Mucosa of descending colon (tissue), 3 donors: ENCODE measurements at regions not wholly inside any gene's neighbourhood (a gene's known extent, or its start where the extent isn't known, plus 50 kb on each side); places are given as distances from the start of the nearest gene placed in this dataset.
"Not testable (repeated sequence)": the region's sequence is repeated elsewhere in the genome, so short reads cannot be mapped to it uniquely, and the experiment has no call there.

Experiments used
- ATAC-seq: fragments of 200-7000 bp; cut with Tn5 transposase; one replicate; pipeline ENCODE4 v1.9.1; 2020; ENCODE audit warnings: mild to moderate bottlenecking, moderate library complexity
- DNase-seq, 3 donors: peaks; one replicate each; pipeline ENCODE4 v3.0.0-alpha.2; 2020
- H3K36me3 ChIP-seq: fragments of 200-600 bp; one replicate; pipeline ENCODE4 v1.8.0; 2021; ENCODE audit warnings: low read depth, mild to moderate bottlenecking
- H3K4me1 ChIP-seq: fragments of 200-600 bp; one replicate; pipeline ENCODE4 v1.8.0; 2021; ENCODE audit warnings: low read depth, mild to moderate bottlenecking
- H3K4me3 ChIP-seq: fragments of 200-600 bp; one replicate; pipeline ENCODE4 v1.8.0; 2021; ENCODE audit warnings: mild to moderate bottlenecking
- H3K9me3 ChIP-seq: fragments of 200-600 bp; one replicate; pipeline ENCODE4 v1.8.0; 2021; ENCODE audit warnings: mild to moderate bottlenecking
- CTCF ChIP-seq: fragments of 200-600 bp; IDR thresholded peaks from one replicate; pipeline ENCODE4 v1.8.0; 2022; ENCODE audit warnings: antibody characterized with exemption, mild to moderate bottlenecking
- intact Hi-C, 2 donors: fragments of 100-400 bp; cut with DNase I in 1 of 2; cut with micrococcal nuclease in 1 of 2; formaldehyde crosslinking; loops; one replicate each; pipeline versions ENCODE4 v1.11.0 to v1.11.1; 2022; cut with DNase I, micrococcal nuclease
- donor health status: DM: no; HTN: no; CAD: no; lungs with moderate emphysema.
- donor health status: DM: no; HTN: no; CAD: no.
- donor health status: DM: no; HTN: yes; CAD: no.

- no peaks in the 10 kb centered on the region for H3K36me3 ChIP-seq
Observed at GRCh38 chr19:5245631-5246553, 94.7 kb downstream of the PTPRS start.

GRCh38 chr19:5244351-5244750, 96.3 kb downstream of the PTPRS start:
- no peaks in the 10 kb centered on the region for H3K36me3 ChIP-seq
- no peak for TF ChIP-seq CTCF
- no peak overlapping the region for H3K4me3 ChIP-seq
- DNase-seq (no peak), ATAC-seq (no peak)
- intact Hi-C loops: no loop called here
- no peaks in the 10 kb centered on the region for H3K9me3 ChIP-seq
- no peaks in the 10 kb centered on the region for H3K4me1 ChIP-seq

More at GRCh38 chr19:5245631-5246553, 94.7 kb downstream of the PTPRS start:
- TF ChIP-seq CTCF: no peak
- intact Hi-C loops: no loop called here
- no peak overlapping the region for H3K4me3 ChIP-seq
- H3K9me3 ChIP-seq: no peaks in the 10 kb centered on the region
- ATAC-seq: no peak
- no peak for DNase-seq
- H3K4me1 ChIP-seq: no peaks in the 10 kb centered on the region

GRCh38 chr19:5243878-5244277, 96.7 kb downstream of the PTPRS start:
- no peak for DNase-seq
- intact Hi-C loops: no loop called here
- Histone ChIP-seq H3K36me3 (no peaks in the 10 kb centered on the region), H3K9me3 (no peaks in the 10 kb centered on the region), H3K4me1 (no peaks in the 10 kb centered on the region), H3K4me3 (no peak overlapping the region)
- ATAC-seq: no peak
- no peak for TF ChIP-seq CTCF

GRCh38 chr19:5241896-5242295, 98.7 kb downstream of the PTPRS start:
- H3K9me3 ChIP-seq, DNase-seq, intact Hi-C loops, ATAC-seq, H3K4me3 ChIP-seq, H3K4me1 ChIP-seq, H3K36me3 ChIP-seq: not testable (repeated sequence)

- Histone ChIP-seq H3K4me1 (no peaks in the 10 kb centered on the region), H3K4me3 (no peak overlapping the region), H3K9me3 (no peaks in the 10 kb centered on the region), H3K36me3 (no peaks in the 10 kb centered on the region)
- intact Hi-C loops: no loop called here
- TF ChIP-seq CTCF: no peak
- DNase-seq (no peak), ATAC-seq (no peak)
Observed at GRCh38 chr19:5240011-5240410, 100.6 kb downstream of the PTPRS start.

- intact Hi-C loops: no loop called here
- no peaks in the 10 kb centered on the region for H3K4me1 ChIP-seq
- no peaks in the 10 kb centered on the region for H3K36me3 ChIP-seq
- no peak for ATAC-seq
- no peak for TF ChIP-seq CTCF
- no peak overlapping the region for H3K4me3 ChIP-seq
- DNase-seq: no peak
- no peaks in the 10 kb centered on the region for H3K9me3 ChIP-seq
Observed at GRCh38 chr19:5238700-5239099, 101.9 kb downstream of the PTPRS start.
